ENCODE measurements at regions not wholly inside any gene's neighbourhood (a gene's known extent, or its start where the extent isn't known, plus 50 kb on each side); places are given as distances from the start of the nearest gene placed in this dataset.

DNA sequence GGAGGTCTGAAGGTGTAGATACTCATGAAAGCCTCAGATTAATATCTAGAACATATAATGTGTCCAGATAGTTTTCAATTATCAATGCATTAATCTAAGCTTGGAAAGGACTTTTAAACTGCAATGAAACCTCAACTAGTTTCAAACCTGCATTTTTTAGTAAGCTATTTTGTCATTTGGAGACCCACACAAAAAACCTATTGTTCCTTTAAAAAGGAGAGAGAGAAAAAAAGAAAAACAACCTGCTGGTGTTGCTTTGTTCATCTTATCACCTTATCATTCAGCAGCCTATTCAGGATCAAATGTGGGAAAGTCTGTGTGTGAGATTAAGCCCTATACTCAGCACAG is 215.7 kb upstream of the PLEKHG7 start:
- no peaks in the 10 kb centered on the region for H3K9me2 ChIP-seq (ENCODE audit: insufficient read depth)
- CTCF ChIA-PET, result no interaction called here
- POLR2A ChIA-PET, result no interaction called here
- ATAC-seq (no peak), DNase-seq (ENCODE audit: low read depth, low spot score) (no peak)
- RAD21 ChIA-PET (ENCODE audit: low non-redundant PET in 1 of 2, low total read pairs in 2 of 2, uncharacterized antibody in 2 of 2, unreplicated experiment in 2 of 2), result no interaction called here
- H3K27me3 ChIP-seq (ENCODE audit: insufficient read depth, low read length), result no peaks in the 10 kb centered on the region
- H3K36me3 ChIP-seq (ENCODE audit: control insufficient read depth in 1 of 2, insufficient read depth in 2 of 2, low read length in 2 of 2), result no peaks in the 10 kb centered on the region
- no peak overlapping the region for H3K9ac ChIP-seq (ENCODE audit: low read length)
- no peaks in the 10 kb centered on the region for H3K79me2 ChIP-seq (ENCODE audit: insufficient read depth, low read length)
- H3K4me2 ChIP-seq (ENCODE audit: low read length), result no peak overlapping the region
- no TSS peak for BruUV-seq (replicated peaks)
- no peak overlapping the region for H3K4me3 ChIP-seq (replicated peaks in 1 of 2; ENCODE audit: low read depth in 1 of 2, low read length in 2 of 2)
- H3K4me1 ChIP-seq (ENCODE audit: control insufficient read depth in 1 of 2, insufficient read depth in 2 of 2, low read length in 2 of 2), result no peaks in the 10 kb centered on the region
- no peak overlapping the region for H3K27ac ChIP-seq (ENCODE audit: low read depth, low read length)
- no peaks in the 10 kb centered on the region for H4K20me1 ChIP-seq (ENCODE audit: insufficient read depth)
- no peaks in the 10 kb centered on the region for H3K9me3 ChIP-seq (ENCODE audit: control insufficient read depth in 1 of 2, insufficient read depth in 1 of 2, low read depth in 1 of 2, low read length in 2 of 2)
- TF ChIP-seq CEBPB (IDR thresholded peaks at IDR 0.05; ENCODE audit: low read depth) (no peak), SP1 (IDR thresholded peaks at IDR 0.05; ENCODE audit: low read depth) (no peak), ELF1 (IDR thresholded peaks at IDR 0.05; ENCODE audit: borderline replicate concordance, low read depth) (no peak), EZH2 (IDR thresholded peaks at IDR 0.05) (no peak), RAD21 (IDR thresholded peaks at IDR 0.05; ENCODE audit: low read depth) (no peak), EGR1 (IDR thresholded peaks at IDR 0.05; ENCODE audit: low read depth) (no peak), REST (IDR thresholded peaks at IDR 0.05; ENCODE audit: low read depth) (no peak), CBX3 (IDR thresholded peaks at IDR 0.05; ENCODE audit: low read depth) (no peak), ZBTB33 (IDR thresholded peaks at IDR 0.05; ENCODE audit: extremely low read depth, insufficient replicate concordance, low read length) (no peak), POLR2A (IDR thresholded peaks at IDR 0.05; ENCODE audit: borderline replicate concordance, extremely low read depth, insufficient read depth, insufficient read length) (no peak), YY1 (IDR thresholded peaks at IDR 0.05; ENCODE audit: extremely low read depth, insufficient replicate concordance, low read depth, low read length) (no peak), POLR2AphosphoS5 (IDR thresholded peaks at IDR 0.05; ENCODE audit: low read depth, low read length) (no peak), CTCF (IDR thresholded peaks at IDR 0.05 in 2 of 3, conservative IDR thresholded peaks at IDR 0.05 in 1 of 3; ENCODE audit: borderline replicate concordance in 1 of 3, insufficient read depth in 1 of 3, low read depth in 2 of 3, low read length in 2 of 3) (no peak), SIN3A (IDR thresholded peaks at IDR 0.05; ENCODE audit: low read depth) (no peak), TCF7L2 (IDR thresholded peaks at IDR 0.05; ENCODE audit: borderline replicate concordance, extremely low read depth, insufficient read depth, insufficient read length) (no peak), EZH2phosphoT487 (IDR thresholded peaks at IDR 0.05; ENCODE audit: borderline replicate concordance) (no peak), SRF (IDR thresholded peaks at IDR 0.05; ENCODE audit: low read depth) (no peak), ZFX (IDR thresholded peaks at IDR 0.05) (no peak)
- H2AFZ ChIP-seq (ENCODE audit: low read depth, low read length, poor library complexity, severe bottlenecking), result no peak overlapping the region
- intact Hi-C loops (cut with micrococcal nuclease), result no loop called here

Data from HCT116 (cell line).